Adrenal gland (tissue), 5 donors: ENCODE measurements at regions not wholly inside any gene's neighbourhood (a gene's known extent, or its start where the extent isn't known, plus 50 kb on each side); places are given as distances from the start of the nearest gene placed in this dataset.

Experiments
- POLR2A ChIP-seq, 2 donors: fragments of 450-650 bp; IDR thresholded peaks; one replicate each; pipeline ENCODE4 v1.6.1; 2017; ENCODE audit warnings: antibody characterized with exemption in 2 of 2, mild to moderate bottlenecking in 2 of 2, moderate library complexity in 1 of 2
- TF ChIP-seq, protein P1 (sequence below), 6 experiments: fragments of 450-650 bp in 4 of 6; fragments of 200-600 bp in 2 of 6; sonication (generic) in 1 of 6; IDR thresholded peaks; 1 replicate in 5 of 6; 2 replicates in 1 of 6; pipeline versions ENCODE4 v1.5.1 to v1.8.0; 2016 to 2021; ENCODE audit warnings: antibody characterized with exemption in 6 of 6, mild to moderate bottlenecking in 2 of 6, moderate library complexity in 1 of 6
- donor health status: DM: no; HTN: no; CAD: no.

DNA sequence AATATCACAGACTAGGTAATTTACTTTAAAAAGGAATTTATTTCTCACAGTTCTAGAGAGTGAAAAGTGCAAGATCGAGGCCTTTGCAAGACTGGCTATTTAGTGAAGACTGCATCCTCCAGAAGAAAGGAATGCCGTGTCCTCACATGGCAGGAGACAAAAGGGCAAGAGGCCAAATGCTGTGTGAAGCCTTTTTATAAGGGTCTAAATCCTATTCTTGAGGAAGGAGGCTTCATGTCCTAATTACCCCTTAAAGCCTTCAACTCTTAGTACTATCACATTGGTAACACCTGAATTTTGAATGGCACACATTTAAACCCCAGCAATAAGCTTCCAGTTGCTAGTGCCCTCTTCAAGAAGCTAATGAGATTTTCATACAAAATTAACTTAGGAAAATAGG, 1882.3 kb upstream of the PIK3C3 start:
- TF ChIP-seq POLR2A (IDR thresholded peaks at IDR 0.05) = no peak
- TF ChIP-seq, protein P1, sequence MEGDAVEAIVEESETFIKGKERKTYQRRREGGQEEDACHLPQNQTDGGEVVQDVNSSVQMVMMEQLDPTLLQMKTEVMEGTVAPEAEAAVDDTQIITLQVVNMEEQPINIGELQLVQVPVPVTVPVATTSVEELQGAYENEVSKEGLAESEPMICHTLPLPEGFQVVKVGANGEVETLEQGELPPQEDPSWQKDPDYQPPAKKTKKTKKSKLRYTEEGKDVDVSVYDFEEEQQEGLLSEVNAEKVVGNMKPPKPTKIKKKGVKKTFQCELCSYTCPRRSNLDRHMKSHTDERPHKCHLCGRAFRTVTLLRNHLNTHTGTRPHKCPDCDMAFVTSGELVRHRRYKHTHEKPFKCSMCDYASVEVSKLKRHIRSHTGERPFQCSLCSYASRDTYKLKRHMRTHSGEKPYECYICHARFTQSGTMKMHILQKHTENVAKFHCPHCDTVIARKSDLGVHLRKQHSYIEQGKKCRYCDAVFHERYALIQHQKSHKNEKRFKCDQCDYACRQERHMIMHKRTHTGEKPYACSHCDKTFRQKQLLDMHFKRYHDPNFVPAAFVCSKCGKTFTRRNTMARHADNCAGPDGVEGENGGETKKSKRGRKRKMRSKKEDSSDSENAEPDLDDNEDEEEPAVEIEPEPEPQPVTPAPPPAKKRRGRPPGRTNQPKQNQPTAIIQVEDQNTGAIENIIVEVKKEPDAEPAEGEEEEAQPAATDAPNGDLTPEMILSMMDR (IDR thresholded peaks at IDR 0.05) = no peak
